ENCODE measurements at regions not wholly inside any gene's neighbourhood (a gene's known extent, or its start where the extent isn't known, plus 50 kb on each side); places are given as distances from the start of the nearest gene placed in this dataset.

GRCh38 chr2:158006961-158007719 is 94.5 kb upstream of the UPP2 start:
- DNase-seq (ENCODE audit: low spot score): no peak

- DNase-seq (ENCODE audit: low spot score): no peak
Measured at GRCh38 chr2:158004126-158004764, 97.4 kb upstream of the UPP2 start.

GRCh38 chr2:158002079-158002478 is 99.6 kb upstream of the UPP2 start:
- DNase-seq (ENCODE audit: low spot score): no peak

GRCh38 chr2:157996799-157997198 is 104.9 kb upstream of the UPP2 start:
- no peak for DNase-seq (ENCODE audit: low spot score)

GRCh38 chr2:157995117-157995516 is 106.6 kb upstream of the UPP2 start:
- DNase-seq (ENCODE audit: low spot score): no peak

GRCh38 chr2:157991932-157992331 is 109.7 kb upstream of the UPP2 start:
- DNase-seq (ENCODE audit: low spot score): no peak

GRCh38 chr2:157990173-157990572 is 111.5 kb upstream of the UPP2 start:
- no peak for DNase-seq (ENCODE audit: low spot score)

GRCh38 chr2:157989227-157989626 is 112.4 kb upstream of the UPP2 start:
- DNase-seq (ENCODE audit: low spot score): no peak

GRCh38 chr2:157986761-157987160 is 110.6 kb upstream of the ACVR1 start:
- no peak for DNase-seq (ENCODE audit: low spot score)

GRCh38 chr2:157984866-157985265 is 108.7 kb upstream of the ACVR1 start:
- DNase-seq (ENCODE audit: low spot score): no peak

GRCh38 chr2:157980020-157980419 is 103.9 kb upstream of the ACVR1 start:
- no peak for DNase-seq (ENCODE audit: low spot score)

GRCh38 chr2:157971702-157972101 is 95.6 kb upstream of the ACVR1 start:
- DNase-seq (ENCODE audit: low spot score): no peak

- DNase-seq (ENCODE audit: low spot score): no peak
Measured at GRCh38 chr2:157967856-157968255, 91.7 kb upstream of the ACVR1 start.

- DNase-seq (ENCODE audit: low spot score): no peak
Measured at GRCh38 chr2:157959249-157959648, 83.1 kb upstream of the ACVR1 start.

- no peak for DNase-seq (ENCODE audit: low spot score)
Measured at GRCh38 chr2:157957596-157957995, 81.5 kb upstream of the ACVR1 start.

GRCh38 chr2:157952558-157952957 is 76.4 kb upstream of the ACVR1 start:
- no peak for DNase-seq (ENCODE audit: low spot score)

GRCh38 chr2:157948856-157949255 is 72.7 kb upstream of the ACVR1 start:
- no peak for DNase-seq (ENCODE audit: low spot score)

- no peak for DNase-seq (ENCODE audit: low spot score)
Measured at GRCh38 chr2:157946919-157947557, 70.9 kb upstream of the ACVR1 start.

- DNase-seq (ENCODE audit: low spot score): no peak
Measured at GRCh38 chr2:157940024-157940423, 63.9 kb upstream of the ACVR1 start.

GRCh38 chr2:157938556-157938955 is 62.4 kb upstream of the ACVR1 start:
- no peak for DNase-seq (ENCODE audit: low spot score)

- no peak for DNase-seq (ENCODE audit: low spot score)
Measured at GRCh38 chr2:157936406-157936805, 60.3 kb upstream of the ACVR1 start.

- no peak for DNase-seq (ENCODE audit: low spot score)
Measured at GRCh38 chr2:157935378-157935906, 59.3 kb upstream of the ACVR1 start.
